Gastroesophageal sphincter (tissue), 3 donors: ENCODE measurements at regions not wholly inside any gene's neighbourhood (a gene's known extent, or its start where the extent isn't known, plus 50 kb on each side); places are given as distances from the start of the nearest gene placed in this dataset.
"Not testable (repeated sequence)": the region's sequence is repeated elsewhere in the genome, so short reads cannot be mapped to it uniquely, and the experiment has no call there.

Source experiments
- EP300 ChIP-seq: sonication (generic); formaldehyde crosslinking; IDR thresholded peaks from one replicate; pipeline ENCODE4 v1.6.1; 2017; ENCODE audit warnings: antibody characterized with exemption, mild to moderate bottlenecking
- POLR2A ChIP-seq, 2 donors: fragments of 450-650 bp; IDR thresholded peaks; one replicate each; pipeline ENCODE4 v1.6.1; 2017; ENCODE audit warnings: antibody characterized with exemption in 2 of 2, mild to moderate bottlenecking in 2 of 2, moderate library complexity in 1 of 2
- POLR2AphosphoS5 ChIP-seq: sonication (generic); formaldehyde crosslinking; IDR thresholded peaks from one replicate; pipeline ENCODE4 v1.6.1; 2017; ENCODE audit warnings: antibody characterized with exemption
- TF ChIP-seq, protein P1 (sequence below), 4 experiments: fragments of 200-600 bp in 2 of 4; fragments of 450-650 bp in 2 of 4; sonication (generic) in 1 of 4; IDR thresholded peaks; one replicate each; pipeline ENCODE4 v1.5.1; 2017 to 2019; ENCODE audit warnings: antibody characterized with exemption in 4 of 4, mild to moderate bottlenecking in 2 of 4, moderate library complexity in 2 of 4

DNA sequence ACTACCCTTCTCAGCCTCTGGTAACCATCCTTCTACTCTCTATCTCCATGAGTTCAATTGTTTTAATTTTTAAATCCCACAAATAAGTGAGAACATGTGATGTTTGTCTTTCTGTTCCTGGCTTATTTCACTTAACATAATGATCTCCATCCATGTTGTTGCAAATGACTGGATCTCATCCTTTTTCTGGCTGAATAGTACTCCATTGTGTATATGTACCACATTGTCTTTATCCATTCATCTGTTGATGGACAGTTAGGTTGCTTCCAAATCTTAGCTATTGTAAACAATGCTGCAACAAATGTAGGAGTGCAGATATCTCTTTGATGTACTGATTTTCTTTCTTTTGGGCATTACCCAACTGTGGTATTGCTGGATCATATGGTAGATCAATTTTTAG is 103.0 kb downstream of the CARTPT start:
- TF ChIP-seq, protein P1, sequence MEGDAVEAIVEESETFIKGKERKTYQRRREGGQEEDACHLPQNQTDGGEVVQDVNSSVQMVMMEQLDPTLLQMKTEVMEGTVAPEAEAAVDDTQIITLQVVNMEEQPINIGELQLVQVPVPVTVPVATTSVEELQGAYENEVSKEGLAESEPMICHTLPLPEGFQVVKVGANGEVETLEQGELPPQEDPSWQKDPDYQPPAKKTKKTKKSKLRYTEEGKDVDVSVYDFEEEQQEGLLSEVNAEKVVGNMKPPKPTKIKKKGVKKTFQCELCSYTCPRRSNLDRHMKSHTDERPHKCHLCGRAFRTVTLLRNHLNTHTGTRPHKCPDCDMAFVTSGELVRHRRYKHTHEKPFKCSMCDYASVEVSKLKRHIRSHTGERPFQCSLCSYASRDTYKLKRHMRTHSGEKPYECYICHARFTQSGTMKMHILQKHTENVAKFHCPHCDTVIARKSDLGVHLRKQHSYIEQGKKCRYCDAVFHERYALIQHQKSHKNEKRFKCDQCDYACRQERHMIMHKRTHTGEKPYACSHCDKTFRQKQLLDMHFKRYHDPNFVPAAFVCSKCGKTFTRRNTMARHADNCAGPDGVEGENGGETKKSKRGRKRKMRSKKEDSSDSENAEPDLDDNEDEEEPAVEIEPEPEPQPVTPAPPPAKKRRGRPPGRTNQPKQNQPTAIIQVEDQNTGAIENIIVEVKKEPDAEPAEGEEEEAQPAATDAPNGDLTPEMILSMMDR (IDR thresholded peaks at IDR 0.05), result not testable (repeated sequence)
- not testable (repeated sequence) for TF ChIP-seq POLR2AphosphoS5; POLR2A (IDR thresholded peaks at IDR 0.05); EP300
